HepG2 (cell line): ENCODE measurements at regions not wholly inside any gene's neighbourhood (a gene's known extent, or its start where the extent isn't known, plus 50 kb on each side); places are given as distances from the start of the nearest gene placed in this dataset.

Source experiments
- ATAC-seq: fragments of 200-7000 bp; cut with Tn5 transposase; 3 replicates; pipeline ENCODE4 v1.9.1; 2020; ENCODE audit warnings: mild to moderate bottlenecking, moderate library complexity
- BruUV-seq: library from RNA; stranded (reverse); fragments of 400-500 nt; replicated peaks from 2 replicates; lab custom pipeline; 2021; lab: Mats Ljungman, UMichigan
- CTCF ChIA-PET: fragments of 300-600 bp; formaldehyde crosslinking; extraction: SDS; loops from one replicate; lab custom pipeline; 2021; ENCODE audit warnings: low total read pairs, inconsistent platforms, low intra/inter-chr PET ratio; lab: Yijun Ruan, JAX
- POLR2A ChIA-PET: fragments of 350-600 bp; sonication (Branson Sonifier 250); formaldehyde crosslinking; loops from one replicate; lab custom pipeline; 2020; ENCODE audit warnings: antibody characterized with exemption, inconsistent platforms; lab: Yijun Ruan, JAX
- DNase-seq: peaks from one replicate; pipeline ENCODE4 v3.0.0-alpha.2; 2015; ENCODE audit warnings: low spot score
- FAIRE-seq: peaks from 3 replicates; lab custom pipeline; 2011; peaks lifted over from hg19 to GRCh38; lab: Jason Lieb, UNC
- H2AFZ ChIP-seq: one replicate; pipeline ENCODE4 v1.6.1; 2011; ENCODE audit warnings: low read length, inconsistent platforms
- H3K27ac ChIP-seq: fragments of 300-600 bp; 3 replicates; pipeline ENCODE4 v1.8.0; 2011; ENCODE audit warnings: mixed run types, mild to moderate bottlenecking, mixed read lengths, low read length, inconsistent platforms; ENCODE audit not compliant: insufficient read depth; ENCODE audit errors: extremely low read length
- H3K27me3 ChIP-seq, 2 experiments: fragments of 200-600 bp in 1 of 2; 2 replicates in 1 of 2; 3 replicates in 1 of 2; pipeline versions ENCODE4 v1.6.0 to v1.8.0; 2011; ENCODE audit warnings: low read length in 2 of 2, mild to moderate bottlenecking in 2 of 2, moderate library complexity in 2 of 2, inconsistent platforms in 1 of 2; ENCODE audit not compliant: insufficient read depth in 2 of 2, control insufficient read depth in 1 of 2
- H3K36me3 ChIP-seq, 2 experiments: fragments of 200-600 bp in 1 of 2; replicated peaks in 1 of 2; 2 replicates in 1 of 2; 3 replicates in 1 of 2; pipeline versions ENCODE4 v1.5.1 to v1.8.0; 2011; ENCODE audit warnings: low read length in 2 of 2, inconsistent platforms in 1 of 2; ENCODE audit not compliant: insufficient read depth in 2 of 2, control insufficient read depth in 1 of 2
- H3K4me1 ChIP-seq: 2 replicates; pipeline ENCODE4 v1.5.1; 2012; ENCODE audit warnings: low read length, inconsistent platforms; ENCODE audit not compliant: insufficient read depth
- H3K4me2 ChIP-seq: 2 replicates; pipeline ENCODE4 v1.6.0; 2011; ENCODE audit warnings: low read depth, low read length, inconsistent platforms
- H3K4me3 ChIP-seq, 3 experiments: fragments of 200-600 bp in 1 of 3; sonication (generic), shearing (Covaris generic) in 1 of 3; replicated peaks in 1 of 3; 2 replicates each; pipeline ENCODE4 v1.5.1; 2011 to 2016; ENCODE audit warnings: low read length in 3 of 3, inconsistent platforms in 2 of 3, low read depth in 2 of 3, mild to moderate bottlenecking in 2 of 3, control low read depth in 1 of 3, mixed read lengths in 1 of 3; ENCODE audit not compliant: insufficient read depth in 1 of 3
- H3K79me2 ChIP-seq: one replicate; pipeline ENCODE4 v1.6.1; 2011; ENCODE audit warnings: low read length, inconsistent platforms; ENCODE audit not compliant: insufficient read depth
- H3K9ac ChIP-seq: 2 replicates; pipeline ENCODE4 v1.6.0; 2011; ENCODE audit warnings: mild to moderate bottlenecking, low read depth, low read length, inconsistent platforms; ENCODE audit not compliant: insufficient read depth
- H3K9me3 ChIP-seq: 2 replicates; pipeline ENCODE4 v1.5.1; 2012; ENCODE audit warnings: mild to moderate bottlenecking, low read length
- H4K20me1 ChIP-seq: 2 replicates; pipeline ENCODE4 v1.6.0; 2011; ENCODE audit warnings: inconsistent platforms, mild to moderate bottlenecking, low read length, moderate library complexity; ENCODE audit not compliant: insufficient read depth
- CBFB ChIP-seq: sonication (generic); formaldehyde crosslinking; IDR thresholded peaks from 2 replicates; pipeline ENCODE4 v1.4.0; 2020; ENCODE audit warnings: missing genetic modification reagents
- ETV5 ChIP-seq: IDR thresholded peaks from 2 replicates; pipeline ENCODE4 v1.6.1; 2018; ENCODE audit warnings: missing biosample characterization, missing genetic modification reagents, inconsistent platforms, borderline replicate concordance
- GABPB1 ChIP-seq: IDR thresholded peaks from 2 replicates; pipeline ENCODE4 v1.6.1; 2016; ENCODE audit warnings: mild to moderate bottlenecking, missing genetic modification reagents, moderate library complexity, missing compliant biosample characterization
- IRF2 ChIP-seq: IDR thresholded peaks from 2 replicates; pipeline ENCODE4 v1.6.1; 2018; ENCODE audit warnings: missing genetic modification reagents, missing compliant biosample characterization
- IRX3 ChIP-seq: sonication (generic); formaldehyde crosslinking; IDR thresholded peaks from 2 replicates; pipeline ENCODE4 v1.8.1; 2023; ENCODE audit warnings: mild to moderate bottlenecking, low read depth, missing genetic modification reagents, borderline replicate concordance
- MIER2 ChIP-seq: IDR thresholded peaks from 2 replicates; pipeline ENCODE4 v1.6.1; 2016; ENCODE audit warnings: missing biosample characterization, missing genetic modification reagents
- TBP ChIP-seq: sonication (generic); formaldehyde crosslinking; IDR thresholded peaks from 2 replicates; pipeline ENCODE4 v1.5.0; 2020; ENCODE audit warnings: missing genetic modification reagents
- TBX2 ChIP-seq: sonication (generic); formaldehyde crosslinking; IDR thresholded peaks from 2 replicates; pipeline ENCODE4 v1.5.0; 2020; ENCODE audit warnings: missing genetic modification reagents, mild to moderate bottlenecking, borderline replicate concordance
- ZFP62 ChIP-seq: sonication (generic); formaldehyde crosslinking; IDR thresholded peaks from 2 replicates; pipeline ENCODE4 v1.4.0; 2020; ENCODE audit warnings: missing genetic modification reagents
- ZNF20 ChIP-seq: sonication (generic); formaldehyde crosslinking; IDR thresholded peaks from 2 replicates; pipeline ENCODE4 v1.4.0; 2020; ENCODE audit warnings: mild to moderate bottlenecking, moderate library complexity, missing genetic modification reagents
- ZNF567 ChIP-seq: sonication (generic); formaldehyde crosslinking; IDR thresholded peaks from 2 replicates; pipeline ENCODE4 v1.8.1; 2023; ENCODE audit warnings: mild to moderate bottlenecking, missing genetic modification reagents, borderline replicate concordance
- ZNF572 ChIP-seq: sonication (generic); formaldehyde crosslinking; IDR thresholded peaks from 2 replicates; pipeline ENCODE4 v1.5.1; 2020; ENCODE audit warnings: mild to moderate bottlenecking, missing genetic modification reagents
- ZNF713 ChIP-seq: sonication (generic); formaldehyde crosslinking; IDR thresholded peaks from 2 replicates; pipeline ENCODE4 v1.4.0; 2020; ENCODE audit warnings: mild to moderate bottlenecking, missing genetic modification reagents
- ZZZ3 ChIP-seq: sonication (generic); formaldehyde crosslinking; IDR thresholded peaks from 2 replicates; pipeline ENCODE4 v1.4.0; 2020; ENCODE audit warnings: missing genetic modification reagents, mild to moderate bottlenecking, borderline replicate concordance
- WGBS: methylation state at CpG from one replicate; pipeline ENCODE4 v1.1.6; 2017; ENCODE audit warnings: low lambda C conversion rate; 5-methylcytosine and 5-hydroxymethylcytosine counted together
- in situ Hi-C: cut with HindIII; loops from 2 replicates; pipeline ENCODE4 v1.10.0; 2017; ENCODE audit warnings: low pct_unique_long_range_greater_than_20kb; ENCODE audit not compliant: extremely low pct_ligation_motif_present
- intact Hi-C: fragments of 100-400 bp; cut with micrococcal nuclease; formaldehyde crosslinking; loops from one replicate; pipeline ENCODE4 v1.10.0; 2022; ENCODE audit not compliant: unreplicated experiment

- BruUV-seq = no TSS peak
- TF ChIP-seq CBFB (CRISPR knock-in tag) (no peak), ZNF713 (CRISPR knock-in tag) (no peak), ZNF572 (CRISPR knock-in tag) (no peak), ZZZ3 (no peak), IRX3 (no peak), ZFP62 (CRISPR knock-in tag) (no peak), ZNF20 (no peak), IRF2 (CRISPR knock-in tag) (no peak), GABPB1 (no peak), TBX2 (CRISPR knock-in tag) (no peak), ZNF567 (CRISPR knock-in tag) (no peak), TBP (no peak), MIER2 (CRISPR knock-in tag) (no peak), ETV5 (CRISPR knock-in tag) (no peak)
Measured at GRCh38 chr6:91288741-91289140, 701.9 kb upstream of the MAP3K7 start.

More at GRCh38 chr6:91288741-91289140, 701.9 kb upstream of the MAP3K7 start:
- ChIA-PET CTCF (no interaction called here), POLR2A (no interaction called here)
- no peak for DNase-seq
- no peak overlapping the region for H3K4me3 ChIP-seq
- no peaks in the 10 kb centered on the region for H3K4me1 ChIP-seq
- no peak for FAIRE-seq
- no peak overlapping the region for H3K27ac ChIP-seq
- no peak for ATAC-seq
- no peaks in the 10 kb centered on the region for H3K79me2 ChIP-seq
- no peak overlapping the region for H3K4me2 ChIP-seq
- intact Hi-C loops (no loop called here), in situ Hi-C loops (no loop called here)
- no peak overlapping the region for H3K9ac ChIP-seq
- no peaks in the 10 kb centered on the region for H3K9me3 ChIP-seq
- WGBS = 0% methylated on average over 2 of the region's 2 CpGs
- no peak overlapping the region for H2AFZ ChIP-seq
- H3K27me3 ChIP-seq = no peaks in the 10 kb centered on the region
- no peaks in the 10 kb centered on the region for H4K20me1 ChIP-seq
- no peaks in the 10 kb centered on the region for H3K36me3 ChIP-seq
